H1 (cell line): ENCODE measurements at regions not wholly inside any gene's neighbourhood (a gene's known extent, or its start where the extent isn't known, plus 50 kb on each side); places are given as distances from the start of the nearest gene placed in this dataset.

Source experiments
- GABPA ChIP-seq: IDR thresholded peaks from 2 replicates; pipeline ENCODE4 v1.6.1; 2011; ENCODE audit warnings: mild to moderate bottlenecking, low read length, moderate library complexity, borderline replicate concordance; ENCODE audit not compliant: insufficient read depth
- POLR2A ChIP-seq, 2 experiments: IDR thresholded peaks; 1 replicate in 1 of 2; 2 replicates in 1 of 2; pipeline ENCODE4 v1.6.1; 2011; ENCODE audit warnings: low read depth in 2 of 2, low read length in 2 of 2, mild to moderate bottlenecking in 2 of 2; ENCODE audit errors: control extremely low read depth in 1 of 2
- RAD21 ChIP-seq, 2 experiments: IDR thresholded peaks in 1 of 2; conservative IDR thresholded peaks in 1 of 2; 2 replicates each; pipeline ENCODE4 v1.6.1; 2011; ENCODE audit warnings: low read depth in 2 of 2, low read length in 2 of 2, improper control_type of control experiment in 1 of 2, inconsistent platforms in 1 of 2, mild to moderate bottlenecking in 1 of 2, moderate library complexity in 1 of 2
- RXRA ChIP-seq: IDR thresholded peaks from 2 replicates; pipeline ENCODE4 v1.6.1; 2011; ENCODE audit warnings: low read depth, mild to moderate bottlenecking, low read length, moderate library complexity; ENCODE audit not compliant: insufficient read depth
- SIN3A ChIP-seq, 2 experiments: IDR thresholded peaks in 1 of 2; conservative IDR thresholded peaks in 1 of 2; 2 replicates each; pipeline ENCODE4 v1.6.1; 2011 to 2012; ENCODE audit warnings: low read length in 2 of 2, improper control_type of control experiment in 1 of 2, low read depth in 1 of 2, mild to moderate bottlenecking in 1 of 2
- TF ChIP-seq, protein P1 (sequence below), 3 experiments: IDR thresholded peaks; 1 replicate in 2 of 3; 2 replicates in 1 of 3; pipeline versions ENCODE4 v1.5.1 to v1.6.1; 2011; ENCODE audit warnings: low read length in 3 of 3, mild to moderate bottlenecking in 3 of 3, inconsistent platforms in 2 of 3, low read depth in 1 of 3, moderate library complexity in 1 of 3; ENCODE audit not compliant: insufficient read depth in 1 of 3; ENCODE audit errors: control extremely low read depth in 1 of 3

DNA sequence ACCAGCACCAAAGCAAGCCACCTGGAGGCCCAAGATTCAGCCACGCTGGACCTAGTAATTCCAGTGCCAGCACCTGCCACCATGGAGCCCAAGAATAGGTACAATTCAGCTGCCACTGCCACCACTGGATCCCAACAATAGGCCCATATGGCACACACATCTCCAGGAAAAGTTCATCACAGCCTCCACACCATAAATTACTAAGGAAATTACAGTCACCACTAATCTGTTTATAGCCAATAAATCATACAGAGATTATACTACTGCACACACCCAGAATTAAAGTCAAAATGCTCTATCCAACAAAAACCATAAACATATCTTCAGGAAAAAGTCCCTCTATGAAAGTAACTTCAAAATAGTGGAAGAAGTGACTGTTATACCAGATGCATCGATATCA lies 242.8 kb downstream of the SPATA31D1 start:
- TF ChIP-seq RXRA (no peak), SIN3A (conservative IDR thresholded peaks at IDR 0.05 in 1 of 2, IDR thresholded peaks at IDR 0.05 in 1 of 2; ENCODE audit: low read depth in 1 of 2, low read length in 2 of 2) (no peak), RAD21 (IDR thresholded peaks at IDR 0.05 in 1 of 2, conservative IDR thresholded peaks at IDR 0.05 in 1 of 2; ENCODE audit: low read depth in 2 of 2, low read length in 2 of 2) (no peak), GABPA (no peak), POLR2A (IDR thresholded peaks at IDR 0.05; ENCODE audit: control extremely low read depth in 1 of 2, low read depth in 2 of 2, low read length in 2 of 2) (no peak)
- TF ChIP-seq, protein P1, sequence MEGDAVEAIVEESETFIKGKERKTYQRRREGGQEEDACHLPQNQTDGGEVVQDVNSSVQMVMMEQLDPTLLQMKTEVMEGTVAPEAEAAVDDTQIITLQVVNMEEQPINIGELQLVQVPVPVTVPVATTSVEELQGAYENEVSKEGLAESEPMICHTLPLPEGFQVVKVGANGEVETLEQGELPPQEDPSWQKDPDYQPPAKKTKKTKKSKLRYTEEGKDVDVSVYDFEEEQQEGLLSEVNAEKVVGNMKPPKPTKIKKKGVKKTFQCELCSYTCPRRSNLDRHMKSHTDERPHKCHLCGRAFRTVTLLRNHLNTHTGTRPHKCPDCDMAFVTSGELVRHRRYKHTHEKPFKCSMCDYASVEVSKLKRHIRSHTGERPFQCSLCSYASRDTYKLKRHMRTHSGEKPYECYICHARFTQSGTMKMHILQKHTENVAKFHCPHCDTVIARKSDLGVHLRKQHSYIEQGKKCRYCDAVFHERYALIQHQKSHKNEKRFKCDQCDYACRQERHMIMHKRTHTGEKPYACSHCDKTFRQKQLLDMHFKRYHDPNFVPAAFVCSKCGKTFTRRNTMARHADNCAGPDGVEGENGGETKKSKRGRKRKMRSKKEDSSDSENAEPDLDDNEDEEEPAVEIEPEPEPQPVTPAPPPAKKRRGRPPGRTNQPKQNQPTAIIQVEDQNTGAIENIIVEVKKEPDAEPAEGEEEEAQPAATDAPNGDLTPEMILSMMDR (IDR thresholded peaks at IDR 0.05; ENCODE audit: control extremely low read depth in 1 of 3, insufficient read depth in 1 of 3, low read depth in 1 of 3, low read length in 3 of 3), result no peak
